ENCODE measurements at regions not wholly inside any gene's neighbourhood (a gene's known extent, or its start where the extent isn't known, plus 50 kb on each side); places are given as distances from the start of the nearest gene placed in this dataset.

GRCh38 chr1:230573658-230574057, 68.6 kb upstream of the COG2 start:
- TF ChIP-seq SIN3A (IDR thresholded peaks at IDR 0.05; ENCODE audit: borderline replicate concordance, insufficient read depth, low read length) (no peak), TAF1 (IDR thresholded peaks at IDR 0.05; ENCODE audit: borderline replicate concordance, insufficient read depth, low read length) (no peak), FOXP2 (optimal IDR thresholded peaks at IDR 0.05; ENCODE audit: borderline replicate concordance, extremely low read depth, extremely low read length, insufficient read depth) (no peak), POLR2AphosphoS5 (IDR thresholded peaks at IDR 0.05; ENCODE audit: low read depth, low read length) (no peak), REST (IDR thresholded peaks at IDR 0.05; ENCODE audit: insufficient read depth in 1 of 2, low read depth in 2 of 2, low read length in 2 of 2) (no peak)

GRCh38 chr1:230572121-230573105, 69.9 kb upstream of the COG2 start:
- TF ChIP-seq FOXP2 (optimal IDR thresholded peaks at IDR 0.05; ENCODE audit: borderline replicate concordance, extremely low read depth, extremely low read length, insufficient read depth) (no peak), TAF1 (IDR thresholded peaks at IDR 0.05; ENCODE audit: borderline replicate concordance, insufficient read depth, low read length) (no peak), REST (IDR thresholded peaks at IDR 0.05; ENCODE audit: insufficient read depth in 1 of 2, low read depth in 2 of 2, low read length in 2 of 2) (no peak), SIN3A (IDR thresholded peaks at IDR 0.05; ENCODE audit: borderline replicate concordance, insufficient read depth, low read length) (no peak), POLR2AphosphoS5 (IDR thresholded peaks at IDR 0.05; ENCODE audit: low read depth, low read length) (no peak)

- TF ChIP-seq SIN3A (IDR thresholded peaks at IDR 0.05; ENCODE audit: borderline replicate concordance, insufficient read depth, low read length) (no peak), FOXP2 (optimal IDR thresholded peaks at IDR 0.05; ENCODE audit: borderline replicate concordance, extremely low read depth, extremely low read length, insufficient read depth) (no peak), REST (IDR thresholded peaks at IDR 0.05; ENCODE audit: insufficient read depth in 1 of 2, low read depth in 2 of 2, low read length in 2 of 2) (no peak)
These were observed 71.4 kb upstream of the COG2 start for GRCh38 chr1:230570724-230571360.

- no peak for TF ChIP-seq FOXP2 (optimal IDR thresholded peaks at IDR 0.05; ENCODE audit: borderline replicate concordance, extremely low read depth, extremely low read length, insufficient read depth)
- peak in 1 of 2 experiments; percentile 71; a peak in 1 of 4 replicates for TF ChIP-seq REST (IDR thresholded peaks at IDR 0.05; ENCODE audit: insufficient read depth in 1 of 2, low read depth in 2 of 2, low read length in 2 of 2)
These were observed 73.1 kb upstream of the COG2 start for GRCh38 chr1:230569201-230569600.
